Tibial nerve (tissue), 4 donors: ENCODE measurements at regions not wholly inside any gene's neighbourhood (a gene's known extent, or its start where the extent isn't known, plus 50 kb on each side); places are given as distances from the start of the nearest gene placed in this dataset.

Experiments used
- DNase-seq, 2 donors: peaks; one replicate each; pipeline ENCODE4 v3.0.0-alpha.2; 2019; ENCODE audit warnings: low spot score in 2 of 2
- H3K27ac ChIP-seq, 4 donors: fragments of 200-600 bp; sonication (generic) in 3 of 4; one replicate each; pipeline ENCODE4 v1.5.1; 2017 to 2019; ENCODE audit warnings: mild to moderate bottlenecking in 1 of 4
- H3K27me3 ChIP-seq, 2 donors: fragments of 200-600 bp; sonication (generic) in 1 of 2; one replicate each; pipeline versions ENCODE4 v1.5.1 to v1.6.0; 2017 to 2019
- H3K36me3 ChIP-seq, 3 donors: fragments of 200-600 bp; sonication (generic); one replicate each; pipeline ENCODE4 v1.5.1; 2018 to 2019
- H3K4me1 ChIP-seq, 4 donors: fragments of 200-600 bp; sonication (generic) in 3 of 4; one replicate each; pipeline ENCODE4 v1.5.1; 2017 to 2019
- H3K4me3 ChIP-seq, 4 donors: fragments of 200-600 bp; sonication (generic) in 3 of 4; one replicate each; pipeline ENCODE4 v1.5.1; 2017 to 2019; ENCODE audit warnings: mild to moderate bottlenecking in 1 of 4, moderate library complexity in 1 of 4
- H3K9me3 ChIP-seq, 4 donors: fragments of 200-600 bp; sonication (generic) in 3 of 4; one replicate each; pipeline ENCODE4 v1.5.1; 2017 to 2019
- CTCF ChIP-seq, 5 experiments: fragments of 200-600 bp in 3 of 5; fragments of 450-650 bp in 2 of 5; sonication (generic) in 3 of 5; IDR thresholded peaks; one replicate each; pipeline ENCODE4 v1.5.1; 2016 to 2019; ENCODE audit warnings: antibody characterized with exemption in 5 of 5, mild to moderate bottlenecking in 3 of 5, moderate library complexity in 2 of 5
- EP300 ChIP-seq, 2 donors: sonication (generic); formaldehyde crosslinking; IDR thresholded peaks; one replicate each; pipeline ENCODE4 v1.6.1; 2017; ENCODE audit warnings: antibody characterized with exemption in 2 of 2, mild to moderate bottlenecking in 1 of 2
- POLR2A ChIP-seq, 2 donors: fragments of 450-650 bp; IDR thresholded peaks; one replicate each; pipeline ENCODE4 v1.6.1; 2017; ENCODE audit warnings: antibody characterized with exemption in 2 of 2, mild to moderate bottlenecking in 2 of 2, moderate library complexity in 2 of 2
- WGBS, 2 donors: methylation state at CpG; one replicate each; pipeline ENCODE4 v1.1.5; 2018; 5-methylcytosine and 5-hydroxymethylcytosine counted together

GRCh38 chrX:69282893-69283690, 117.8 kb upstream of the PJA1 start:
- H3K36me3 ChIP-seq = no peaks in the 10 kb centered on the region
- H3K27me3 ChIP-seq = peaks cover 0 to 9% of the 10 kb centered on the region in 2 donors
- H3K27ac ChIP-seq = no peak overlapping the region
- peaks cover 0 to 16% (median 0%) of the 10 kb centered on the region in 4 donors for H3K4me1 ChIP-seq
- H3K9me3 ChIP-seq = no peaks in the 10 kb centered on the region
- H3K4me3 ChIP-seq = no peak overlapping the region
- no peak for DNase-seq
- WGBS, 2 donors = 60 to 64% methylated on average over 9 to 10 of the region's 10 CpGs
- TF ChIP-seq CTCF (IDR thresholded peaks at IDR 0.05) = no peak
- no peak for TF ChIP-seq POLR2A (IDR thresholded peaks at IDR 0.05)
- no peak for TF ChIP-seq EP300 (IDR thresholded peaks at IDR 0.05)

- Histone ChIP-seq H3K9me3 (no peaks in the 10 kb centered on the region), H3K4me3 (no peak overlapping the region), H3K36me3 (no peaks in the 10 kb centered on the region), H3K4me1 (peaks cover 0 to 9% (median 0%) of the 10 kb centered on the region in 4 donors), H3K27ac (no peak overlapping the region), H3K27me3 (peaks cover 0 to 24% of the 10 kb centered on the region in 2 donors)
- TF ChIP-seq POLR2A (IDR thresholded peaks at IDR 0.05) (no peak), EP300 (IDR thresholded peaks at IDR 0.05) (no peak), CTCF (IDR thresholded peaks at IDR 0.05) (no peak)
- no peak for DNase-seq
- 40 to 46% methylated on average over 4 of the region's 4 CpGs for WGBS, 2 donors
Observed at GRCh38 chrX:69280933-69281332, 115.7 kb upstream of the PJA1 start.

GRCh38 chrX:69279234-69279633, 114.0 kb upstream of the PJA1 start:
- DNase-seq = no peak
- TF ChIP-seq POLR2A (IDR thresholded peaks at IDR 0.05) = no peak
- no peak for TF ChIP-seq CTCF (IDR thresholded peaks at IDR 0.05)
- no peak for TF ChIP-seq EP300 (IDR thresholded peaks at IDR 0.05)
- no peak overlapping the region for H3K27ac ChIP-seq
- no peaks in the 10 kb centered on the region for H3K36me3 ChIP-seq
- peaks cover 0 to 24% of the 10 kb centered on the region in 2 donors for H3K27me3 ChIP-seq
- H3K4me3 ChIP-seq = no peak overlapping the region
- no peaks in the 10 kb centered on the region for H3K9me3 ChIP-seq
- no peaks in the 10 kb centered on the region for H3K4me1 ChIP-seq
- WGBS, 2 donors = 85 to 94% methylated on average over 3 of the region's 3 CpGs

GRCh38 chrX:69278031-69278687, 112.9 kb upstream of the PJA1 start:
- WGBS, 2 donors = 35 to 64% methylated on average over 9 to 12 of the region's 16 CpGs
- peaks cover 0 to 24% of the 10 kb centered on the region in 2 donors for H3K27me3 ChIP-seq
- no peak for TF ChIP-seq EP300 (IDR thresholded peaks at IDR 0.05)
- no peak for TF ChIP-seq CTCF (IDR thresholded peaks at IDR 0.05)
- TF ChIP-seq POLR2A (IDR thresholded peaks at IDR 0.05) = no peak
- no peaks in the 10 kb centered on the region for H3K9me3 ChIP-seq
- no peaks in the 10 kb centered on the region for H3K36me3 ChIP-seq
- H3K27ac ChIP-seq = no peak overlapping the region
- DNase-seq = no peak
- no peaks in the 10 kb centered on the region for H3K4me1 ChIP-seq
- no peak overlapping the region for H3K4me3 ChIP-seq

GRCh38 chrX:69277369-69277990, 112.2 kb upstream of the PJA1 start:
- H3K27ac ChIP-seq = no peak overlapping the region

More at GRCh38 chrX:69277369-69277990, 112.2 kb upstream of the PJA1 start:
- DNase-seq = no peak
- Histone ChIP-seq H3K4me1 (no peaks in the 10 kb centered on the region), H3K36me3 (no peaks in the 10 kb centered on the region), H3K4me3 (no peak overlapping the region), H3K27me3 (peaks cover 0 to 24% of the 10 kb centered on the region in 2 donors), H3K9me3 (no peaks in the 10 kb centered on the region)
- no peak for TF ChIP-seq CTCF (IDR thresholded peaks at IDR 0.05)
- TF ChIP-seq EP300 (IDR thresholded peaks at IDR 0.05) = no peak
- no peak for TF ChIP-seq POLR2A (IDR thresholded peaks at IDR 0.05)
- 76 to 91% methylated on average over 9 of the region's 9 CpGs for WGBS, 2 donors
